ENCODE measurements at regions not wholly inside any gene's neighbourhood (a gene's known extent, or its start where the extent isn't known, plus 50 kb on each side); places are given as distances from the start of the nearest gene placed in this dataset.
"Not testable (repeated sequence)": the region's sequence is repeated elsewhere in the genome, so short reads cannot be mapped to it uniquely, and the experiment has no call there.

GRCh38 chr3:125683067-125683829, 88.0 kb upstream of the OSBPL11 start:
- Histone ChIP-seq H3K4me2 (replicated peaks; ENCODE audit: extremely low read depth, low read length, poor library complexity, severe bottlenecking) (no peak overlapping the region), H3K27ac (ENCODE audit: low read depth in 1 of 2, low read length in 2 of 2) (no peak overlapping the region), H3K4me1 (ENCODE audit: control insufficient read depth in 1 of 2, insufficient read depth in 2 of 2, low read length in 2 of 2) (peaks cover 6 to 7% of the 10 kb centered on the region in 2 donors), H3K36me3 (replicated peaks in 1 of 2; ENCODE audit: control insufficient read depth in 1 of 2, insufficient read depth in 2 of 2, low read length in 2 of 2) (no peaks in the 10 kb centered on the region), H3K9me3 (replicated peaks in 1 of 2; ENCODE audit: control insufficient read depth in 1 of 2, insufficient read depth in 1 of 2, low read length in 2 of 2) (no peaks in the 10 kb centered on the region), H3K27me3 (ENCODE audit: control insufficient read depth in 2 of 2, insufficient read depth in 2 of 2, low read length in 2 of 2) (no peaks in the 10 kb centered on the region), H3K4me3 (replicated peaks in 1 of 3; ENCODE audit: low read depth in 2 of 3, low read length in 3 of 3) (no peak overlapping the region), H3K9ac (ENCODE audit: insufficient read depth, low read length, poor library complexity, severe bottlenecking) (no peak overlapping the region), H4K20me1 (ENCODE audit: insufficient read depth, low read length) (no peaks in the 10 kb centered on the region), H3K79me2 (ENCODE audit: insufficient read depth, low read length) (no peaks in the 10 kb centered on the region), H2AFZ (ENCODE audit: insufficient read depth, low read depth, low read length, poor library complexity, severe bottlenecking) (no peak overlapping the region)
- H3K4me3 Mint-ChIP-seq = no peak overlapping the region
- DNase-seq = no peak
- intact Hi-C loops (cut with micrococcal nuclease) = no loop called here
- no peak for TF ChIP-seq CTCF (IDR thresholded peaks at IDR 0.05)
- no peak overlapping the region for H3K27ac Mint-ChIP-seq
- H3K27me3 Mint-ChIP-seq (ENCODE audit: low read depth in 3 of 3) = peaks cover 4 to 5% (median 4%) of the 10 kb centered on the region in 3 donors
- peaks cover 11% of the 10 kb centered on the region for H3K4me1 Mint-ChIP-seq
- H3K36me3 Mint-ChIP-seq = peaks cover 0 to 2% of the 10 kb centered on the region in 2 donors
- H3K9me3 Mint-ChIP-seq = peaks cover 0 to 6% (median 0%) of the 10 kb centered on the region in 7 donors
- WGBS (ENCODE audit: insufficient coverage) = 84% methylated on average over 5 of the region's 9 CpGs

GRCh38 chr3:125684199-125684598, 88.9 kb upstream of the OSBPL11 start:
- H3K27me3 Mint-ChIP-seq (ENCODE audit: low read depth in 3 of 3) = peaks cover 4 to 5% (median 4%) of the 10 kb centered on the region in 3 donors
- Histone ChIP-seq H3K4me2 (replicated peaks; ENCODE audit: extremely low read depth, low read length, poor library complexity, severe bottlenecking) (no peak overlapping the region), H4K20me1 (ENCODE audit: insufficient read depth, low read length) (no peaks in the 10 kb centered on the region), H3K27me3 (ENCODE audit: control insufficient read depth in 2 of 2, insufficient read depth in 2 of 2, low read length in 2 of 2) (no peaks in the 10 kb centered on the region), H3K79me2 (ENCODE audit: insufficient read depth, low read length) (no peaks in the 10 kb centered on the region), H3K36me3 (replicated peaks in 1 of 2; ENCODE audit: control insufficient read depth in 1 of 2, insufficient read depth in 2 of 2, low read length in 2 of 2) (no peaks in the 10 kb centered on the region), H3K27ac (ENCODE audit: low read depth in 1 of 2, low read length in 2 of 2) (no peak overlapping the region), H3K9ac (ENCODE audit: insufficient read depth, low read length, poor library complexity, severe bottlenecking) (no peak overlapping the region), H3K4me3 (replicated peaks in 1 of 3; ENCODE audit: low read depth in 2 of 3, low read length in 3 of 3) (no peak overlapping the region), H3K9me3 (replicated peaks in 1 of 2; ENCODE audit: control insufficient read depth in 1 of 2, insufficient read depth in 1 of 2, low read length in 2 of 2) (no peaks in the 10 kb centered on the region), H3K4me1 (ENCODE audit: control insufficient read depth in 1 of 2, insufficient read depth in 2 of 2, low read length in 2 of 2) (peaks cover 6 to 7% of the 10 kb centered on the region in 2 donors), H2AFZ (ENCODE audit: insufficient read depth, low read depth, low read length, poor library complexity, severe bottlenecking) (no peak overlapping the region)
- H3K27ac Mint-ChIP-seq = no peak overlapping the region
- H3K36me3 Mint-ChIP-seq = peaks cover 0 to 2% of the 10 kb centered on the region in 2 donors
- no peak overlapping the region for H3K4me3 Mint-ChIP-seq
- WGBS (ENCODE audit: insufficient coverage) = 49% methylated on average over 11 of the region's 11 CpGs
- intact Hi-C loops (cut with micrococcal nuclease) = no loop called here
- H3K4me1 Mint-ChIP-seq = peaks cover 11% of the 10 kb centered on the region
- TF ChIP-seq CTCF (IDR thresholded peaks at IDR 0.05) = no peak
- H3K9me3 Mint-ChIP-seq = peaks cover 0 to 6% (median 0%) of the 10 kb centered on the region in 7 donors
- DNase-seq = no peak

- DNase-seq; H3K27me3 Mint-ChIP-seq (ENCODE audit: low read depth in 3 of 3); H3K4me2 ChIP-seq (replicated peaks; ENCODE audit: extremely low read depth, low read length, poor library complexity, severe bottlenecking); H3K4me1 ChIP-seq (ENCODE audit: control insufficient read depth in 1 of 2, insufficient read depth in 2 of 2, low read length in 2 of 2); H3K79me2 ChIP-seq (ENCODE audit: insufficient read depth, low read length); H3K9ac ChIP-seq (ENCODE audit: insufficient read depth, low read length, poor library complexity, severe bottlenecking); intact Hi-C loops (cut with micrococcal nuclease); H3K9me3 ChIP-seq (replicated peaks in 1 of 2; ENCODE audit: control insufficient read depth in 1 of 2, insufficient read depth in 1 of 2, low read length in 2 of 2); H3K36me3 Mint-ChIP-seq; H3K4me3 Mint-ChIP-seq; H4K20me1 ChIP-seq (ENCODE audit: insufficient read depth, low read length); H3K27ac Mint-ChIP-seq; H3K9me3 Mint-ChIP-seq; H3K27ac ChIP-seq (ENCODE audit: low read depth in 1 of 2, low read length in 2 of 2); H3K27me3 ChIP-seq (ENCODE audit: control insufficient read depth in 2 of 2, insufficient read depth in 2 of 2, low read length in 2 of 2); H2AFZ ChIP-seq (ENCODE audit: insufficient read depth, low read depth, low read length, poor library complexity, severe bottlenecking); H3K36me3 ChIP-seq (replicated peaks in 1 of 2; ENCODE audit: control insufficient read depth in 1 of 2, insufficient read depth in 2 of 2, low read length in 2 of 2); H3K4me3 ChIP-seq (replicated peaks in 1 of 3; ENCODE audit: low read depth in 2 of 3, low read length in 3 of 3): not testable (repeated sequence)
- WGBS (ENCODE audit: insufficient coverage) = no CpG with 5 or more reads among the region's 2 CpGs
- H3K4me1 Mint-ChIP-seq = peaks cover 11% of the 10 kb centered on the region
Measured at GRCh38 chr3:125685741-125686140, 90.4 kb upstream of the OSBPL11 start.
